ENCODE measurements at regions not wholly inside any gene's neighbourhood (a gene's known extent, or its start where the extent isn't known, plus 50 kb on each side); places are given as distances from the start of the nearest gene placed in this dataset.
"Not testable (repeated sequence)": the region's sequence is repeated elsewhere in the genome, so short reads cannot be mapped to it uniquely, and the experiment has no call there.

GRCh38 chr1:71295350-71295749 lies 214.5 kb upstream of the ZRANB2 start:
- TF ChIP-seq CTCF (conservative IDR thresholded peaks at IDR 0.05; ENCODE audit: low read depth, low read length): no peak
- no peak for TF ChIP-seq EZH2 (IDR thresholded peaks at IDR 0.05; ENCODE audit: borderline replicate concordance, low read depth, low read length, poor library complexity, severe bottlenecking)
- Histone ChIP-seq H3K4me3 (ENCODE audit: low read depth, low read length, poor library complexity, severe bottlenecking) (no peak overlapping the region), H3K36me3 (ENCODE audit: insufficient read depth, low read length, poor library complexity, severe bottlenecking) (no peaks in the 10 kb centered on the region), H3K9me3 (ENCODE audit: low read depth, low read length, poor library complexity, severe bottlenecking) (no peaks in the 10 kb centered on the region), H3K27ac (ENCODE audit: low read depth, low read length, poor library complexity, severe bottlenecking) (no peak overlapping the region), H3K4me1 (ENCODE audit: insufficient read depth, low read length, poor library complexity, severe bottlenecking) (no peaks in the 10 kb centered on the region), H3K27me3 (replicated peaks; ENCODE audit: insufficient read depth, low read depth, low read length, poor library complexity) (no peaks in the 10 kb centered on the region)
- no peak for DNase-seq (ENCODE audit: low spot score)
- POLR2A ChIA-PET (ENCODE audit: low non-redundant PET): no interaction called here
- CTCF ChIA-PET: no interaction called here
- no TSS peak for BruUV-seq (replicated peaks)
- intact Hi-C loops (cut with micrococcal nuclease; ENCODE audit: unreplicated experiment): no loop called here

GRCh38 chr1:71294178-71294577 lies 213.3 kb upstream of the ZRANB2 start:
- intact Hi-C loops (cut with micrococcal nuclease; ENCODE audit: unreplicated experiment): no loop called here
- DNase-seq (ENCODE audit: low spot score): no peak
- no peaks in the 10 kb centered on the region for H3K36me3 ChIP-seq (ENCODE audit: insufficient read depth, low read length, poor library complexity, severe bottlenecking)
- H3K27me3 ChIP-seq (replicated peaks; ENCODE audit: insufficient read depth, low read depth, low read length, poor library complexity): no peaks in the 10 kb centered on the region
- ChIA-PET POLR2A (ENCODE audit: low non-redundant PET) (interaction anchor here (0.8 kb wide), 1 partner anchor 8 kb away, joined by 3 read pairs; no protein-coding TSS in a partner anchor), CTCF (no interaction called here)
- H3K4me3 ChIP-seq (ENCODE audit: low read depth, low read length, poor library complexity, severe bottlenecking): no peak overlapping the region
- no peaks in the 10 kb centered on the region for H3K9me3 ChIP-seq (ENCODE audit: low read depth, low read length, poor library complexity, severe bottlenecking)
- BruUV-seq (replicated peaks): no TSS peak
- TF ChIP-seq EZH2 (IDR thresholded peaks at IDR 0.05; ENCODE audit: borderline replicate concordance, low read depth, low read length, poor library complexity, severe bottlenecking) (no peak), CTCF (conservative IDR thresholded peaks at IDR 0.05; ENCODE audit: low read depth, low read length) (no peak)
- no peak overlapping the region for H3K27ac ChIP-seq (ENCODE audit: low read depth, low read length, poor library complexity, severe bottlenecking)
- no peaks in the 10 kb centered on the region for H3K4me1 ChIP-seq (ENCODE audit: insufficient read depth, low read length, poor library complexity, severe bottlenecking)

DNA sequence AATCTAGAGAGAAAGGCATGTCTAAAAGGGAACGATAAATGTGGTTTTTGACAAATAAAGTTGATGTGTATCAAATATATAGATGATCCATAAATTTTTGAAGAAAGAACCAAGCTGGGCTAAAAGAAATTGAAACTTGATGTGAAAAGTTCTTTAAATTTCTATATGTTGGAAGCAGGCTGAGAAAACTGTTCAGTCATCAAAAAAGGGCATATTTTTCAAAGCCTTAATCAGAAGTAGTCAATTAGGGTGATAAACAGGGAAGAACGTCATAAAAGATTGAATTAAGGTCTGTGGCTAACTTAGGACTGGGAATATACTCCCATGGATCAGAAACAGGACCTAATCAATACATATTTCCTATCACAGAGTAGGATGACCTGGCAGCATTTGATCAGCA lies 211.4 kb upstream of the ZRANB2 start:
- DNase-seq (ENCODE audit: low spot score): no peak
- intact Hi-C loops (cut with micrococcal nuclease; ENCODE audit: unreplicated experiment): no loop called here
- POLR2A ChIA-PET (ENCODE audit: low non-redundant PET): no interaction called here
- Histone ChIP-seq H3K4me3 (ENCODE audit: low read depth, low read length, poor library complexity, severe bottlenecking) (no peak overlapping the region), H3K4me1 (ENCODE audit: insufficient read depth, low read length, poor library complexity, severe bottlenecking) (no peaks in the 10 kb centered on the region), H3K27me3 (replicated peaks; ENCODE audit: insufficient read depth, low read depth, low read length, poor library complexity) (no peaks in the 10 kb centered on the region), H3K9me3 (ENCODE audit: low read depth, low read length, poor library complexity, severe bottlenecking) (no peaks in the 10 kb centered on the region), H3K27ac (ENCODE audit: low read depth, low read length, poor library complexity, severe bottlenecking) (no peak overlapping the region), H3K36me3 (ENCODE audit: insufficient read depth, low read length, poor library complexity, severe bottlenecking) (no peaks in the 10 kb centered on the region)
- no peak for TF ChIP-seq EZH2 (IDR thresholded peaks at IDR 0.05; ENCODE audit: borderline replicate concordance, low read depth, low read length, poor library complexity, severe bottlenecking)
- no peak for TF ChIP-seq CTCF (conservative IDR thresholded peaks at IDR 0.05; ENCODE audit: low read depth, low read length)
- CTCF ChIA-PET: no interaction called here
- no TSS peak for BruUV-seq (replicated peaks)

DNA sequence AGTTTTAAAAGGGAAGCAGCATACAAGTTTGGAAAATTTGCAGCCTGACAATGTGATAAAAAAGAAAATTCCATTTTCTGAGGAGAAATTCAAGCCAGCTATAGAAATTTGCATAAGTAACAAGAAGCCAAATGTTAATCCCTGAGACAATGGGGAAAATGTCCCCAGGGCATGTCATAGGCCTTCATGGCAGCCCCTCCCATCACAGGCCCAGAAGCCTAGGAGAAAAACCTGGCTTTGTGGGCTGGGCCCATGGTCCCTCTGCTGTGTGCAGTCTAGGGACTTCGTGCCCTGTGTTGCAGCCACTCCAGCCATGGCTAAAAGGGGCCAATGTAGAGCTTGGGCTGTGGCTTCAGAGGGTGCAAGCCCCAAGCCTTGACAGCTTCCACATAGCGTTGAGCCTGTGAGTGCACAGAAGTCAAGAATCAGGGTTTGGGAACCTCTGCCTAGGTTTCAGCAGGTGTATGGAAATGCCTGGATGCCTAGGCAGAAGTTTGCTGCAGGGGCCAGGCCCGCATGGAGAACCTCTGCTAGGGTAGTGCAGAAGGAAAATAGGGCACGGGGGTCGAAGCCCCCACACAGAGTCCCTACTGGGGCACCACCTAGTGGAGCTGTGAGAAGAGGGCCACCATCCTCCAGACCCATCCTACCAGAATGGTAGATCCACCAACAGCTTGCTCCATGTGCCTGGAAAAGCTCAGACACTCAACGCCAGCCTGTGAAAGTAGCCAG lies 209.8 kb upstream of the ZRANB2 start:
- H3K4me1 ChIP-seq (ENCODE audit: insufficient read depth, low read length, poor library complexity, severe bottlenecking); H3K4me3 ChIP-seq (ENCODE audit: low read depth, low read length, poor library complexity, severe bottlenecking); intact Hi-C loops (cut with micrococcal nuclease; ENCODE audit: unreplicated experiment); DNase-seq (ENCODE audit: low spot score); H3K27me3 ChIP-seq (replicated peaks; ENCODE audit: insufficient read depth, low read depth, low read length, poor library complexity); H3K36me3 ChIP-seq (ENCODE audit: insufficient read depth, low read length, poor library complexity, severe bottlenecking); POLR2A ChIA-PET (ENCODE audit: low non-redundant PET); BruUV-seq (replicated peaks); H3K9me3 ChIP-seq (ENCODE audit: low read depth, low read length, poor library complexity, severe bottlenecking); H3K27ac ChIP-seq (ENCODE audit: low read depth, low read length, poor library complexity, severe bottlenecking); CTCF ChIA-PET: not testable (repeated sequence)

Measured in A673 (cell line).